ENCODE measurements at regions not wholly inside any gene's neighbourhood (a gene's known extent, or its start where the extent isn't known, plus 50 kb on each side); places are given as distances from the start of the nearest gene placed in this dataset.

DNA sequence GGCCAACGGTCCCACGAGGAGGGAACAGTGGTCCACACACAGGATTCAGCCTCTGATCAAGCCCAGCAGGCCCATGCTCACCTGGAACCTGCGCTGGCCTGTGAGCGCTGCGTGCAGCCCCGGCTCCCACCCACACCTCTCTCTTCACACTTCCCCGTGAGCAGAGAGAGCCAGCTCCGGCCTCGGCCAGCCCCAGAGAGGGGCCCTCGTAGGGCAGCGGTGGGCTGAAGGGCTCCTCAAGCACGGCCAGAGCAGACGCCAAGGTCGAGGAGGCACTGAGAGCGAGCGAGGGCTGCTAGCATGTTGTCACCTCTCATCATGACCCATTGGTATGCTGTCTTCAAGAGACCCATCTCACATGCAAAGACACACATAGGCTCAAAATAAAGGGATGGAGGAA, 83.0 kb upstream of the FMR1 start:
- Histone ChIP-seq H3K4me1 (ENCODE audit: control insufficient read depth in 1 of 2, insufficient read depth in 2 of 2, low read length in 2 of 2) (no peaks in the 10 kb centered on the region), H4K20me1 (ENCODE audit: insufficient read depth) (no peaks in the 10 kb centered on the region), H3K27ac (ENCODE audit: low read depth, low read length) (no peak overlapping the region), H3K36me3 (ENCODE audit: control insufficient read depth in 1 of 2, insufficient read depth in 2 of 2, low read length in 2 of 2) (no peaks in the 10 kb centered on the region), H3K9me2 (ENCODE audit: insufficient read depth) (no peaks in the 10 kb centered on the region), H3K9ac (ENCODE audit: low read length) (no peak overlapping the region), H3K4me2 (ENCODE audit: low read length) (no peak overlapping the region), H3K4me3 (replicated peaks in 1 of 2; ENCODE audit: low read depth in 1 of 2, low read length in 2 of 2) (no peak overlapping the region), H3K9me3 (ENCODE audit: control insufficient read depth in 1 of 2, insufficient read depth in 1 of 2, low read depth in 1 of 2, low read length in 2 of 2) (no peaks in the 10 kb centered on the region), H3K79me2 (ENCODE audit: insufficient read depth, low read length) (no peaks in the 10 kb centered on the region), H3K27me3 (ENCODE audit: insufficient read depth, low read length) (no peaks in the 10 kb centered on the region), H2AFZ (ENCODE audit: low read depth, low read length, poor library complexity, severe bottlenecking) (no peak overlapping the region)
- no peak for ATAC-seq
- POLR2A ChIA-PET, result no interaction called here
- TF ChIP-seq REST (IDR thresholded peaks at IDR 0.05; ENCODE audit: low read depth) (no peak), CTCF (IDR thresholded peaks at IDR 0.05 in 2 of 3, conservative IDR thresholded peaks at IDR 0.05 in 1 of 3; ENCODE audit: borderline replicate concordance in 1 of 3, insufficient read depth in 1 of 3, low read depth in 2 of 3, low read length in 2 of 3) (no peak), POLR2A (IDR thresholded peaks at IDR 0.05; ENCODE audit: borderline replicate concordance, extremely low read depth, insufficient read depth, insufficient read length) (no peak), RAD21 (IDR thresholded peaks at IDR 0.05; ENCODE audit: low read depth) (no peak), SP1 (IDR thresholded peaks at IDR 0.05; ENCODE audit: low read depth) (no peak), SRF (IDR thresholded peaks at IDR 0.05; ENCODE audit: low read depth) (no peak), MAX (IDR thresholded peaks at IDR 0.05) (no peak), ELF1 (IDR thresholded peaks at IDR 0.05; ENCODE audit: borderline replicate concordance, low read depth) (no peak), ZNF274 (IDR thresholded peaks at IDR 0.05; ENCODE audit: low read depth, low read length) (no peak), CBX3 (IDR thresholded peaks at IDR 0.05; ENCODE audit: low read depth) (no peak), SIN3A (IDR thresholded peaks at IDR 0.05; ENCODE audit: low read depth) (no peak), EZH2phosphoT487 (IDR thresholded peaks at IDR 0.05; ENCODE audit: borderline replicate concordance) (no peak)
- DNase-seq (ENCODE audit: low read depth, low spot score), result no peak
- intact Hi-C loops (cut with micrococcal nuclease), result no loop called here
- no TSS peak for BruUV-seq (replicated peaks)
- RAD21 ChIA-PET (ENCODE audit: low non-redundant PET in 1 of 2, low total read pairs in 2 of 2, uncharacterized antibody in 2 of 2, unreplicated experiment in 2 of 2), result no interaction called here
- CTCF ChIA-PET, result no interaction called here
